Immature natural killer cell (primary cell): ENCODE measurements at regions not wholly inside any gene's neighbourhood (a gene's known extent, or its start where the extent isn't known, plus 50 kb on each side); places are given as distances from the start of the nearest gene placed in this dataset.
"Not testable (repeated sequence)": the region's sequence is repeated elsewhere in the genome, so short reads cannot be mapped to it uniquely, and the experiment has no call there.

Experiments
- DNase-seq, 3 donors: peaks; one replicate each; pipeline ENCODE4 v3.0.0; 2022; ENCODE audit warnings: mixed read lengths in 1 of 3
- H3K27ac Mint-ChIP-seq, 6 donors: one replicate each; pipeline ENCODE4 v1.8.0; 2020; ENCODE audit warnings: mixed read lengths in 6 of 6, mild to moderate bottlenecking in 5 of 6, inconsistent platforms in 4 of 6, moderate library complexity in 3 of 6
- H3K27me3 Mint-ChIP-seq, 3 donors: one replicate each; pipeline ENCODE4 v1.8.0; 2020 to 2021; ENCODE audit warnings: low read depth in 3 of 3, mild to moderate bottlenecking in 3 of 3, mixed read lengths in 3 of 3, moderate library complexity in 3 of 3, inconsistent platforms in 1 of 3
- H3K36me3 Mint-ChIP-seq, 3 donors: one replicate each; pipeline ENCODE4 v1.8.0; 2020; ENCODE audit warnings: mixed read lengths in 3 of 3, inconsistent platforms in 2 of 3, mild to moderate bottlenecking in 2 of 3
- H3K4me1 Mint-ChIP-seq, 2 donors: one replicate each; pipeline ENCODE4 v1.8.0; 2020; ENCODE audit warnings: inconsistent platforms in 2 of 2, mild to moderate bottlenecking in 2 of 2, mixed read lengths in 2 of 2, moderate library complexity in 1 of 2
- H3K4me3 Mint-ChIP-seq, 5 donors: one replicate each; pipeline ENCODE4 v1.8.0; 2020; ENCODE audit warnings: mild to moderate bottlenecking in 5 of 5, mixed read lengths in 5 of 5, inconsistent platforms in 3 of 5, moderate library complexity in 3 of 5
- H3K9me3 Mint-ChIP-seq, 6 donors: one replicate each; pipeline ENCODE4 v1.8.0; 2020; ENCODE audit warnings: mild to moderate bottlenecking in 6 of 6, mixed read lengths in 6 of 6, inconsistent platforms in 4 of 6, moderate library complexity in 3 of 6

GRCh38 chr7:109692613-109693012 lies 1122.9 kb downstream of the DNAJB9 start:
- not testable (repeated sequence) for H3K4me1 Mint-ChIP-seq, DNase-seq, H3K27ac Mint-ChIP-seq, H3K36me3 Mint-ChIP-seq, H3K4me3 Mint-ChIP-seq, H3K27me3 Mint-ChIP-seq
- H3K9me3 Mint-ChIP-seq, result peaks cover 2 to 50% (median 40%) of the 10 kb centered on the region in 6 donors

- no peak overlapping the region for H3K27ac Mint-ChIP-seq
- no peaks in the 10 kb centered on the region for H3K4me1 Mint-ChIP-seq
- H3K36me3 Mint-ChIP-seq, result peaks cover 0 to 3% (median 3%) of the 10 kb centered on the region in 3 donors
- H3K9me3 Mint-ChIP-seq, result peaks cover 2 to 58% (median 44%) of the 10 kb centered on the region in 6 donors
- peaks cover 0 to 3% (median 1%) of the 10 kb centered on the region in 3 donors for H3K27me3 Mint-ChIP-seq
- no peak for DNase-seq
- no peak overlapping the region for H3K4me3 Mint-ChIP-seq
Observed at GRCh38 chr7:109694149-109695071, 1124.7 kb downstream of the DNAJB9 start.

GRCh38 chr7:109695419-109695818 lies 1125.7 kb downstream of the DNAJB9 start:
- Mint-ChIP-seq H3K9me3 (peaks cover 5 to 66% (median 44%) of the 10 kb centered on the region in 6 donors), H3K4me1 (no peaks in the 10 kb centered on the region), H3K36me3 (peaks cover 0 to 3% (median 3%) of the 10 kb centered on the region in 3 donors), H3K27me3 (peaks cover 0 to 3% (median 0%) of the 10 kb centered on the region in 3 donors), H3K4me3 (no peak overlapping the region), H3K27ac (no peak overlapping the region)
- DNase-seq, result no peak

GRCh38 chr7:109696723-109697122 lies 1127.0 kb downstream of the DNAJB9 start:
- Mint-ChIP-seq H3K9me3 (peaks cover 5 to 64% (median 41%) of the 10 kb centered on the region in 6 donors), H3K4me3 (no peak overlapping the region), H3K27ac (no peak overlapping the region), H3K36me3 (peaks cover 0 to 3% (median 3%) of the 10 kb centered on the region in 3 donors), H3K27me3 (peaks cover 0 to 3% (median 0%) of the 10 kb centered on the region in 3 donors), H3K4me1 (no peaks in the 10 kb centered on the region)
- DNase-seq, result no peak

GRCh38 chr7:109699661-109700060 lies 1130.0 kb downstream of the DNAJB9 start:
- Mint-ChIP-seq H3K27ac (no peak overlapping the region), H3K4me1 (no peaks in the 10 kb centered on the region), H3K27me3 (peaks cover 0 to 1% (median 0%) of the 10 kb centered on the region in 3 donors), H3K4me3 (no peak overlapping the region), H3K36me3 (peaks cover 0 to 3% (median 3%) of the 10 kb centered on the region in 3 donors), H3K9me3 (peaks cover 3 to 59% (median 41%) of the 10 kb centered on the region in 6 donors)
- DNase-seq, result no peak

GRCh38 chr7:109713366-109713765 lies 1143.7 kb downstream of the DNAJB9 start:
- Mint-ChIP-seq H3K4me3 (no peak overlapping the region), H3K4me1 (no peaks in the 10 kb centered on the region), H3K36me3 (no peaks in the 10 kb centered on the region), H3K27me3 (no peaks in the 10 kb centered on the region), H3K27ac (no peak overlapping the region), H3K9me3 (peaks cover 4 to 37% (median 11%) of the 10 kb centered on the region in 6 donors)
- no peak for DNase-seq

GRCh38 chr7:109719359-109719758 lies 1149.7 kb downstream of the DNAJB9 start:
- not testable (repeated sequence) for H3K27ac Mint-ChIP-seq

GRCh38 chr7:109734601-109735000 lies 1164.9 kb downstream of the DNAJB9 start:
- no peaks in the 10 kb centered on the region for H3K4me1 Mint-ChIP-seq
- no peak overlapping the region for H3K4me3 Mint-ChIP-seq
- peaks cover 0 to 2% (median 2%) of the 10 kb centered on the region in 3 donors for H3K27me3 Mint-ChIP-seq
- H3K27ac Mint-ChIP-seq, result no peak overlapping the region
- H3K9me3 Mint-ChIP-seq, result peaks cover 15 to 61% (median 34%) of the 10 kb centered on the region in 6 donors
- H3K36me3 Mint-ChIP-seq, result no peaks in the 10 kb centered on the region
- DNase-seq, result no peak

More at GRCh38 chr7:109719359-109719758, 1149.7 kb downstream of the DNAJB9 start:
- not testable (repeated sequence) for DNase-seq, H3K36me3 Mint-ChIP-seq, H3K27me3 Mint-ChIP-seq, H3K4me1 Mint-ChIP-seq, H3K4me3 Mint-ChIP-seq
- peaks cover 10 to 29% (median 21%) of the 10 kb centered on the region in 6 donors for H3K9me3 Mint-ChIP-seq

- H3K4me1 Mint-ChIP-seq, result no peaks in the 10 kb centered on the region
- no peaks in the 10 kb centered on the region for H3K36me3 Mint-ChIP-seq
- peaks cover 15 to 57% (median 32%) of the 10 kb centered on the region in 6 donors for H3K9me3 Mint-ChIP-seq
- H3K27ac Mint-ChIP-seq, result no peak overlapping the region
- peaks cover 0 to 2% (median 2%) of the 10 kb centered on the region in 3 donors for H3K27me3 Mint-ChIP-seq
- DNase-seq, result no peak
- H3K4me3 Mint-ChIP-seq, result no peak overlapping the region
Observed at GRCh38 chr7:109735881-109736280, 1166.2 kb downstream of the DNAJB9 start.

GRCh38 chr7:109745677-109746410 lies 1176.2 kb downstream of the DNAJB9 start:
- peaks cover 8 to 48% (median 18%) of the 10 kb centered on the region in 6 donors for H3K9me3 Mint-ChIP-seq
- H3K4me1 Mint-ChIP-seq, result no peaks in the 10 kb centered on the region
- peaks cover 0 to 3% (median 0%) of the 10 kb centered on the region in 3 donors for H3K36me3 Mint-ChIP-seq
- H3K27ac Mint-ChIP-seq, result no peak overlapping the region
- H3K4me3 Mint-ChIP-seq, result no peak overlapping the region
- H3K27me3 Mint-ChIP-seq, result no peaks in the 10 kb centered on the region
- no peak for DNase-seq

- peaks cover 0 to 3% (median 0%) of the 10 kb centered on the region in 3 donors for H3K36me3 Mint-ChIP-seq
- no peaks in the 10 kb centered on the region for H3K27me3 Mint-ChIP-seq
- DNase-seq, result no peak
- H3K27ac Mint-ChIP-seq, result no peak overlapping the region
- H3K4me3 Mint-ChIP-seq, result no peak overlapping the region
- H3K4me1 Mint-ChIP-seq, result no peaks in the 10 kb centered on the region
- peaks cover 7 to 48% (median 18%) of the 10 kb centered on the region in 6 donors for H3K9me3 Mint-ChIP-seq
Observed at GRCh38 chr7:109751241-109751640, 1181.6 kb downstream of the DNAJB9 start.

GRCh38 chr7:109752068-109752467 lies 1182.4 kb downstream of the DNAJB9 start:
- Mint-ChIP-seq H3K9me3 (peaks cover 2 to 46% (median 19%) of the 10 kb centered on the region in 6 donors), H3K36me3 (no peaks in the 10 kb centered on the region), H3K27ac (no peak overlapping the region), H3K4me3 (no peak overlapping the region), H3K4me1 (no peaks in the 10 kb centered on the region), H3K27me3 (no peaks in the 10 kb centered on the region)
- DNase-seq, result no peak

- DNase-seq, result no peak
- H3K36me3 Mint-ChIP-seq, result no peaks in the 10 kb centered on the region
- H3K27ac Mint-ChIP-seq, result no peak overlapping the region
- H3K4me3 Mint-ChIP-seq, result no peak overlapping the region
- peaks cover 19 to 54% (median 32%) of the 10 kb centered on the region in 6 donors for H3K9me3 Mint-ChIP-seq
- no peaks in the 10 kb centered on the region for H3K27me3 Mint-ChIP-seq
- H3K4me1 Mint-ChIP-seq, result no peaks in the 10 kb centered on the region
Observed at GRCh38 chr7:109757713-109758112, 1188.0 kb downstream of the DNAJB9 start.

GRCh38 chr7:109763611-109764010 lies 1193.9 kb downstream of the DNAJB9 start:
- peaks cover 0 to 1% (median 0%) of the 10 kb centered on the region in 3 donors for H3K27me3 Mint-ChIP-seq
- DNase-seq, result no peak
- H3K4me1 Mint-ChIP-seq, result no peaks in the 10 kb centered on the region
- H3K27ac Mint-ChIP-seq, result no peak overlapping the region
- no peaks in the 10 kb centered on the region for H3K36me3 Mint-ChIP-seq
- no peak overlapping the region for H3K4me3 Mint-ChIP-seq
- peaks cover 18 to 66% (median 32%) of the 10 kb centered on the region in 6 donors for H3K9me3 Mint-ChIP-seq
